SK-N-SH treated with all-trans-retinoic acid at 6 μM for 48 hours (cell line): ENCODE measurements at regions not wholly inside any gene's neighbourhood (a gene's known extent, or its start where the extent isn't known, plus 50 kb on each side); places are given as distances from the start of the nearest gene placed in this dataset.

Experiments used
- ATAC-seq: fragments of 200-7000 bp; cut with Tn5 transposase; 3 replicates; pipeline ENCODE4 v1.9.1; 2020; ENCODE audit warnings: mild to moderate bottlenecking, moderate library complexity
- ARNTL ChIP-seq: fragments of 450-650 bp; formaldehyde crosslinking; IDR thresholded peaks from 2 replicates; pipeline ENCODE4 v1.5.0; 2020; ENCODE audit warnings: low read depth, mild to moderate bottlenecking, moderate library complexity, borderline replicate concordance
- BACH2 ChIP-seq: fragments of 250-450 bp; sonication (Bioruptor Pico); IDR thresholded peaks from 2 replicates; pipeline ENCODE4 v1.9.0; 2021; ENCODE audit warnings: mild to moderate bottlenecking, borderline replicate concordance
- CSDC2 ChIP-seq: fragments of 250-450 bp; sonication (Bioruptor Pico); IDR thresholded peaks from 2 replicates; pipeline ENCODE4 v1.5.0; 2020; ENCODE audit warnings: mild to moderate bottlenecking, moderate library complexity
- ESRRG ChIP-seq: fragments of 250-450 bp; sonication (Bioruptor Pico); IDR thresholded peaks from 2 replicates; pipeline ENCODE4 v1.6.1; 2021; ENCODE audit warnings: mild to moderate bottlenecking
- GLIS3 ChIP-seq: fragments of 250-450 bp; sonication (Bioruptor Pico); IDR thresholded peaks from 2 replicates; pipeline ENCODE4 v1.5.0; 2020; ENCODE audit warnings: mild to moderate bottlenecking, moderate library complexity
- ISL1 ChIP-seq: fragments of 250-450 bp; sonication (Bioruptor Pico); IDR thresholded peaks from 2 replicates; pipeline ENCODE4 v2.1.2; 2022; ENCODE audit warnings: mild to moderate bottlenecking, moderate library complexity
- OSR1 ChIP-seq: fragments of 250-450 bp; sonication (Bioruptor Pico); IDR thresholded peaks from 2 replicates; pipeline ENCODE4 v1.8.0; 2022; ENCODE audit warnings: moderate library complexity, mild to moderate bottlenecking, inconsistent platforms
- PPARA ChIP-seq: fragments of 250-450 bp; sonication (Bioruptor Pico); IDR thresholded peaks from 2 replicates; pipeline ENCODE4 v1.5.0; 2020; ENCODE audit warnings: mild to moderate bottlenecking, borderline replicate concordance
- RARB ChIP-seq: fragments of 250-450 bp; sonication (Bioruptor Pico); IDR thresholded peaks from 2 replicates; pipeline ENCODE4 v1.8.0; 2021; ENCODE audit warnings: mild to moderate bottlenecking, moderate library complexity
- SNAI2 ChIP-seq: fragments of 250-450 bp; sonication (Bioruptor Pico); IDR thresholded peaks from 2 replicates; pipeline ENCODE4 v1.5.0; 2020; ENCODE audit warnings: mild to moderate bottlenecking, moderate library complexity
- TCF4 ChIP-seq: fragments of 250-450 bp; sonication (Bioruptor Pico); IDR thresholded peaks from 2 replicates; pipeline ENCODE4 v1.8.0; 2021; ENCODE audit warnings: mild to moderate bottlenecking, moderate library complexity, borderline replicate concordance
- TOX ChIP-seq: fragments of 250-450 bp; sonication (Bioruptor Pico); IDR thresholded peaks from 2 replicates; pipeline ENCODE4 v1.8.0; 2021; ENCODE audit warnings: mild to moderate bottlenecking, moderate library complexity, borderline replicate concordance
- ZFP3 ChIP-seq: fragments of 250-450 bp; sonication (Bioruptor Pico); IDR thresholded peaks from 2 replicates; pipeline ENCODE4 v1.5.0; 2020; ENCODE audit warnings: mild to moderate bottlenecking, moderate library complexity
- ZFP30 ChIP-seq: fragments of 450-650 bp; formaldehyde crosslinking; IDR thresholded peaks from 2 replicates; pipeline ENCODE4 v1.5.0; 2022; ENCODE audit warnings: mild to moderate bottlenecking, moderate library complexity
- ZNF565 ChIP-seq: fragments of 450-650 bp; formaldehyde crosslinking; conservative IDR thresholded peaks from 2 replicates; pipeline ENCODE4 v1.5.0; 2020; ENCODE audit warnings: low read depth, mild to moderate bottlenecking, moderate library complexity
- ZNF70 ChIP-seq: fragments of 450-650 bp; formaldehyde crosslinking; IDR thresholded peaks from 2 replicates; pipeline ENCODE4 v1.5.0; 2020; ENCODE audit warnings: mild to moderate bottlenecking, moderate library complexity
- ZNF8 ChIP-seq: fragments of 450-650 bp; formaldehyde crosslinking; IDR thresholded peaks from 2 replicates; pipeline ENCODE4 v1.5.0; 2020; ENCODE audit warnings: mild to moderate bottlenecking, moderate library complexity
- TF ChIP-seq, protein P1 (sequence below): fragments of 250-450 bp; sonication (Bioruptor Pico); IDR thresholded peaks from 2 replicates; pipeline ENCODE4 v1.8.0; 2020; ENCODE audit warnings: mild to moderate bottlenecking, moderate library complexity, borderline replicate concordance
- TF ChIP-seq, protein P2 (sequence below): fragments of 250-450 bp; sonication (Bioruptor Pico); IDR thresholded peaks from 2 replicates; pipeline ENCODE4 v1.5.1; 2021; ENCODE audit warnings: mild to moderate bottlenecking, moderate library complexity
- TF ChIP-seq, protein P3 (sequence below): fragments of 250-450 bp; sonication (Bioruptor Pico); IDR thresholded peaks from 2 replicates; pipeline ENCODE4 v1.8.0; 2021; ENCODE audit warnings: low read depth, mild to moderate bottlenecking, moderate library complexity, borderline replicate concordance
- TF ChIP-seq, protein P4 (sequence below): fragments of 250-450 bp; sonication (Bioruptor Pico); IDR thresholded peaks from 2 replicates; pipeline ENCODE4 v1.5.0; 2020; ENCODE audit warnings: mild to moderate bottlenecking, moderate library complexity

DNA sequence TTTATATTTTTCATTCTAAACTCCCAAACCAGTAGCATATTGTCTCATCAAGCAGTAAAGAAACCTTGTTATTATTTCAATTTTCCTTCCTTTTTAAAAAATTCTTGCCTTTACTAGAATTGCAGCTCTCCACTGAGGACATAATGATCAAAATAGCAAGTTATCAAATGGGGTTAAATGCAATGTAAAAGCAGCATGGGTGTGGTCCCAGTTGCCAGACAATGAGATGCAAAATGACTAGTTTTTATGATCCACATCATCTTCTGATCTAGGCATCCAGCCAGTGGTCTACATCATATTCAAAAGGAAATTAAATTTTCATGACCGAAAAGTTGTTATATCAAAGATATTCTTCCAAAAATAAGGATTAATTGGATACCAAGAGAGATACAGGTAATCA, 427.9 kb upstream of the SMIM31 start:
- ATAC-seq = no peak
- TF ChIP-seq ARNTL (CRISPR knock-in tag) (no peak), RARB (CRISPR knock-in tag) (no peak), PPARA (CRISPR knock-in tag) (no peak), BACH2 (CRISPR knock-in tag) (no peak)
- TF ChIP-seq, protein P1, sequence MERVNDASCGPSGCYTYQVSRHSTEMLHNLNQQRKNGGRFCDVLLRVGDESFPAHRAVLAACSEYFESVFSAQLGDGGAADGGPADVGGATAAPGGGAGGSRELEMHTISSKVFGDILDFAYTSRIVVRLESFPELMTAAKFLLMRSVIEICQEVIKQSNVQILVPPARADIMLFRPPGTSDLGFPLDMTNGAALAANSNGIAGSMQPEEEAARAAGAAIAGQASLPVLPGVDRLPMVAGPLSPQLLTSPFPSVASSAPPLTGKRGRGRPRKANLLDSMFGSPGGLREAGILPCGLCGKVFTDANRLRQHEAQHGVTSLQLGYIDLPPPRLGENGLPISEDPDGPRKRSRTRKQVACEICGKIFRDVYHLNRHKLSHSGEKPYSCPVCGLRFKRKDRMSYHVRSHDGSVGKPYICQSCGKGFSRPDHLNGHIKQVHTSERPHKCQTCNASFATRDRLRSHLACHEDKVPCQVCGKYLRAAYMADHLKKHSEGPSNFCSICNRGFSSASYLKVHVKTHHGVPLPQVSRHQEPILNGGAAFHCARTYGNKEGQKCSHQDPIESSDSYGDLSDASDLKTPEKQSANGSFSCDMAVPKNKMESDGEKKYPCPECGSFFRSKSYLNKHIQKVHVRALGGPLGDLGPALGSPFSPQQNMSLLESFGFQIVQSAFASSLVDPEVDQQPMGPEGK = no peak

DNA sequence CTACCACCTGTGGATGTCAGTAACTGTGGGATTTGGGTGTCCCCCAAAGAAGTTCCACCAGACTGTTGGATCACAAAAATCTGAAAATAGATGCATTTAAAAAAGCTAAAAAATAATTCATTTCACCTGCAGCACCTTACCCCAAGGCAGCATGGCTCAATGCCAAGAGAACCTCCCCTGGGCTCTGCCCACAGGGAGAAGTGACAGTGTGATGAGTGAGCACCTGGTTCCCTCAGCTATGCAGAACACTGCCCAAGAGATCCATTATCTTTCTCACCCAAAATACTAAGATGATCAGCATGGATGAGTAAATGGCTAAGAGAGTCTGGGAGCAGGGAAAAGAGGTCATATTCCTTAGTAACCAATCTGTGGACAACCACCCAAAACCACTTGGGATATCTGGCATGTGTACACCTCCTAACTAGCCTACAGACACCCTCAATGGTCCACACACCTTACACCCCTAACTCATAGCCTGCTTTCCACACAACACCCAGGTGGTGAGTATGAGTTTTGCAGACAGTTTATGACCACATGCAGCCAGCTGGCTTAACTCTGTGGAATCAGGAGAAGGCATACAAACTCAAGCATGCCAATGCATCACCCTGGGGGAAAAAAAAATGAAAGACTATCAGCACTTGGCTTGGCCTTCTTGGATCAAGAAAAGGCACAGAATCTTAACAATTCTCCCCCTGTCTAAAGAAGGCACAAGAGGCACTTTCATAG, 416.5 kb upstream of the SMIM31 start:
- no peak for ATAC-seq
- TF ChIP-seq GLIS3 = no peak
- TF ChIP-seq ZFP3 (CRISPR knock-in tag) = no peak
- no peak for TF ChIP-seq TOX (CRISPR knock-in tag)
- TF ChIP-seq ARNTL (CRISPR knock-in tag) = no peak
- TF ChIP-seq, all 23 proteins: peak for 0

DNA sequence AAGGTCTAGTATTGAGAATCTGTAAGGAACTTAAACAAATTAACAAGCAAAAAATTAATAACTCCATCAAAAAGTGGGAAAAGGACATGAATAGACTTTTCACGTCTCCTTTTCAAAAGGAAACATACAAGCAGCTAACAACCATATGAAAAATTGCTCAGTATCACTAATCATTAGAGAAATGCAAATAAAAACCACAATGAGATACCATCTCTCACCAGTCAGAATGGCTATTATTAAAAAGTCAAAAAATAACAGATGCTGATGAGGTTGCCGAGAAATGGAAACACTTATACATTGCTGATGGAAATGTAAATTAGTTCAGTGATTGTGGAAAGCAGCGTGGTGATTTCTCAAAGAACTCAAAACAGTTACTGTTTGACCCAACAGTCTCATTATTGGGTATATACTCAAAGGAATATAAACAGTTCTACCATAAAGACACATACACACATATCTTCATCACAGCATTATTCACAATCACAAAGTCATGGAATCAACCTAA, 410.4 kb upstream of the SMIM31 start:
- ATAC-seq = no peak
- TF ChIP-seq ZNF70 (no peak), PPARA (CRISPR knock-in tag) (no peak), RARB (CRISPR knock-in tag) (no peak), ZNF565 (CRISPR knock-in tag) (no peak), ZFP30 (no peak), ISL1 (no peak), SNAI2 (CRISPR knock-in tag) (no peak)
- TF ChIP-seq, protein P2, sequence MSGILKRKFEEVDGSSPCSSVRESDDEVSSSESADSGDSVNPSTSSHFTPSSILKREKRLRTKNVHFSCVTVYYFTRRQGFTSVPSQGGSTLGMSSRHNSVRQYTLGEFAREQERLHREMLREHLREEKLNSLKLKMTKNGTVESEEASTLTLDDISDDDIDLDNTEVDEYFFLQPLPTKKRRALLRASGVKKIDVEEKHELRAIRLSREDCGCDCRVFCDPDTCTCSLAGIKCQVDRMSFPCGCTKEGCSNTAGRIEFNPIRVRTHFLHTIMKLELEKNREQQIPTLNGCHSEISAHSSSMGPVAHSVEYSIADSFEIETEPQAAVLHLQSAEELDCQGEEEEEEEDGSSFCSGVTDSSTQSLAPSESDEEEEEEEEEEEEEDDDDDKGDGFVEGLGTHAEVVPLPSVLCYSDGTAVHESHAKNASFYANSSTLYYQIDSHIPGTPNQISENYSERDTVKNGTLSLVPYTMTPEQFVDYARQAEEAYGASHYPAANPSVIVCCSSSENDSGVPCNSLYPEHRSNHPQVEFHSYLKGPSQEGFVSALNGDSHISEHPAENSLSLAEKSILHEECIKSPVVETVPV (CRISPR knock-in tag) = no peak
- TF ChIP-seq, all 23 proteins: peak for 0

DNA sequence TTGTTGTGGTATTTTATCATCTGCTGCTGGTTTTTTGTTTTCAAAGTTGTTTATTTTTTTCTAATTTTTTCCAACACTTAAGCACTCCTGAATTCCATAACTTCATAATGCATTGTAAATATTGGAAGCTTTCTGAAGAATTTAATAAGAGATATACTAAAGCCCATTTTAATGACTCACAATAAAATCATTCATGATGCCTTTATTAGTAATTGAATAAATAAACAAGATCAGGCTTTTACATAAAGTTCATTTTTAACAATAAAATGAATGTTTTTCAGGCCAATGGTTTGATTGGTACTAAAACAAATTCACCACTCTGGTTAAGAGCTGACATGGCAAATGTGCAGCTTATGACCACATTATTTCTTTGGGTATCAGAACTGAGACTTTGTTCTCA, 408.2 kb upstream of the SMIM31 start:
- TF ChIP-seq ZFP30 (no peak), PPARA (CRISPR knock-in tag) (no peak), ZNF565 (CRISPR knock-in tag) (no peak), BACH2 (CRISPR knock-in tag) (no peak), ESRRG (no peak), TCF4 (no peak), ISL1 (no peak), ZNF8 (CRISPR knock-in tag) (no peak), ZNF70 (no peak), ZFP3 (CRISPR knock-in tag) (no peak), TOX (CRISPR knock-in tag) (no peak), OSR1 (no peak), CSDC2 (CRISPR knock-in tag) (no peak), SNAI2 (CRISPR knock-in tag) (no peak)
- TF ChIP-seq, protein P3, sequence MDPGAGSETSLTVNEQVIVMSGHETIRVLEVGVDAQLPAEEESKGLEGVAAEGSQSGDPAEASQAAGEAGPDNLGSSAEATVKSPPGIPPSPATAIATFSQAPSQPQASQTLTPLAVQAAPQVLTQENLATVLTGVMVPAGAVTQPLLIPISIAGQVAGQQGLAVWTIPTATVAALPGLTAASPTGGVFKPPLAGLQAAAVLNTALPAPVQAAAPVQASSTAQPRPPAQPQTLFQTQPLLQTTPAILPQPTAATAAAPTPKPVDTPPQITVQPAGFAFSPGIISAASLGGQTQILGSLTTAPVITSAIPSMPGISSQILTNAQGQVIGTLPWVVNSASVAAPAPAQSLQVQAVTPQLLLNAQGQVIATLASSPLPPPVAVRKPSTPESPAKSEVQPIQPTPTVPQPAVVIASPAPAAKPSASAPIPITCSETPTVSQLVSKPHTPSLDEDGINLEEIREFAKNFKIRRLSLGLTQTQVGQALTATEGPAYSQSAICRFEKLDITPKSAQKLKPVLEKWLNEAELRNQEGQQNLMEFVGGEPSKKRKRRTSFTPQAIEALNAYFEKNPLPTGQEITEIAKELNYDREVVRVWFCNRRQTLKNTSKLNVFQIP (CRISPR knock-in tag) = no peak
- TF ChIP-seq, protein P2 (CRISPR knock-in tag) = no peak
- TF ChIP-seq, protein P4, sequence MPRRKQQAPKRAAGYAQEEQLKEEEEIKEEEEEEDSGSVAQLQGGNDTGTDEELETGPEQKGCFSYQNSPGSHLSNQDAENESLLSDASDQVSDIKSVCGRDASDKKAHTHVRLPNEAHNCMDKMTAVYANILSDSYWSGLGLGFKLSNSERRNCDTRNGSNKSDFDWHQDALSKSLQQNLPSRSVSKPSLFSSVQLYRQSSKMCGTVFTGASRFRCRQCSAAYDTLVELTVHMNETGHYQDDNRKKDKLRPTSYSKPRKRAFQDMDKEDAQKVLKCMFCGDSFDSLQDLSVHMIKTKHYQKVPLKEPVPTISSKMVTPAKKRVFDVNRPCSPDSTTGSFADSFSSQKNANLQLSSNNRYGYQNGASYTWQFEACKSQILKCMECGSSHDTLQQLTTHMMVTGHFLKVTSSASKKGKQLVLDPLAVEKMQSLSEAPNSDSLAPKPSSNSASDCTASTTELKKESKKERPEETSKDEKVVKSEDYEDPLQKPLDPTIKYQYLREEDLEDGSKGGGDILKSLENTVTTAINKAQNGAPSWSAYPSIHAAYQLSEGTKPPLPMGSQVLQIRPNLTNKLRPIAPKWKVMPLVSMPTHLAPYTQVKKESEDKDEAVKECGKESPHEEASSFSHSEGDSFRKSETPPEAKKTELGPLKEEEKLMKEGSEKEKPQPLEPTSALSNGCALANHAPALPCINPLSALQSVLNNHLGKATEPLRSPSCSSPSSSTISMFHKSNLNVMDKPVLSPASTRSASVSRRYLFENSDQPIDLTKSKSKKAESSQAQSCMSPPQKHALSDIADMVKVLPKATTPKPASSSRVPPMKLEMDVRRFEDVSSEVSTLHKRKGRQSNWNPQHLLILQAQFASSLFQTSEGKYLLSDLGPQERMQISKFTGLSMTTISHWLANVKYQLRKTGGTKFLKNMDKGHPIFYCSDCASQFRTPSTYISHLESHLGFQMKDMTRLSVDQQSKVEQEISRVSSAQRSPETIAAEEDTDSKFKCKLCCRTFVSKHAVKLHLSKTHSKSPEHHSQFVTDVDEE (CRISPR knock-in tag) = no peak
- ATAC-seq = no peak
